Esophagus squamous epithelium (tissue), 5 donors: ENCODE measurements at regions not wholly inside any gene's neighbourhood (a gene's known extent, or its start where the extent isn't known, plus 50 kb on each side); places are given as distances from the start of the nearest gene placed in this dataset.

Source experiments
- DNase-seq: peaks from one replicate; lab custom pipeline; 2025; lab: John Stamatoyannopoulos, UW
- H3K27ac ChIP-seq, 4 donors: fragments of 200-600 bp; sonication (generic); one replicate each; pipeline ENCODE4 v1.5.1; 2016 to 2019; ENCODE audit warnings: mild to moderate bottlenecking in 1 of 4
- H3K27me3 ChIP-seq, 4 donors: fragments of 200-600 bp; sonication (generic); 1 replicate in 3 of 4; 2 replicates in 1 of 4; pipeline versions ENCODE4 v1.5.1 to v1.6.0; 2017 to 2021; ENCODE audit warnings: antibody characterized with exemption in 1 of 4
- H3K36me3 ChIP-seq, 3 donors: fragments of 200-600 bp; sonication (generic); one replicate each; pipeline ENCODE4 v1.5.1; 2016 to 2019
- H3K4me1 ChIP-seq, 3 donors: fragments of 200-600 bp; sonication (generic); one replicate each; pipeline ENCODE4 v1.5.1; 2017 to 2019
- H3K4me3 ChIP-seq, 4 donors: fragments of 200-600 bp; sonication (generic); 1 replicate in 3 of 4; 2 replicates in 1 of 4; pipeline ENCODE4 v1.5.1; 2016 to 2019; ENCODE audit warnings: mild to moderate bottlenecking in 2 of 4, moderate library complexity in 1 of 4
- H3K9me3 ChIP-seq, 3 donors: fragments of 200-600 bp; sonication (generic); one replicate each; pipeline ENCODE4 v1.5.1; 2016 to 2019
- POLR2A ChIP-seq, 4 donors: fragments of 450-650 bp; IDR thresholded peaks; one replicate each; pipeline ENCODE4 v1.6.1; 2017; ENCODE audit warnings: antibody characterized with exemption in 4 of 4, mild to moderate bottlenecking in 4 of 4, moderate library complexity in 3 of 4
- WGBS, 2 donors: methylation state at CpG; one replicate each; pipeline ENCODE4 v1.1.5; 2018; 5-methylcytosine and 5-hydroxymethylcytosine counted together
- intact Hi-C: fragments of 100-400 bp; cut with DNase I; formaldehyde crosslinking; loops from one replicate; pipeline ENCODE4 v1.15.0; 2022
- TF ChIP-seq, protein P1 (sequence below), 6 experiments: fragments of 450-650 bp in 4 of 6; fragments of 200-600 bp in 2 of 6; sonication (generic) in 2 of 6; IDR thresholded peaks; one replicate each; pipeline ENCODE4 v1.5.1; 2016 to 2019; ENCODE audit warnings: antibody characterized with exemption in 6 of 6, mild to moderate bottlenecking in 4 of 6, moderate library complexity in 4 of 6
- donor health status: DM: yes; HTN: yes; CAD: no.

DNA sequence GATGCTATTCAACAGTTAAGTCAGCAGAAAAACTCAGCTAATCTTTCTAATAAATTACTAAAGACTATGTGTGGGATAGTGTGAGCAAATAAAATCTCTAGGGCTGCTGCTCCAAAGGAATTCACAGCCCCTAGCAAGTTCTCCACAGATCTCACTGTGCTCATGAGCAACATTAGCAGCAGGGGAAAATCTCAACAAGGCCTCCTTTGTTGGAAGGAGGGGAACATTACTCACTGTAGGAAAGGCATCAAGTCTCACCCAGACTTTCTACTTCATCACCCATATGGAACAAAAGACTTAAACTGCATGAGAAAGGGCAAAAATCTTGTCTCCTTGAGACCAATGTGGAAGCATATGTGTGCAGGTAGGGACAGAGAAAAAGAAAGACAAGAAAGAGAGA, 726.4 kb upstream of the SLC35B3 start:
- H3K27me3 ChIP-seq = no peaks in the 10 kb centered on the region
- intact Hi-C loops = no loop called here
- no peak overlapping the region for H3K27ac ChIP-seq
- H3K4me3 ChIP-seq = no peak overlapping the region
- H3K4me1 ChIP-seq = no peaks in the 10 kb centered on the region
- DNase-seq = no peak
- H3K9me3 ChIP-seq = peaks cover 0 to 9% (median 0%) of the 10 kb centered on the region in 3 donors
- TF ChIP-seq, protein P1, sequence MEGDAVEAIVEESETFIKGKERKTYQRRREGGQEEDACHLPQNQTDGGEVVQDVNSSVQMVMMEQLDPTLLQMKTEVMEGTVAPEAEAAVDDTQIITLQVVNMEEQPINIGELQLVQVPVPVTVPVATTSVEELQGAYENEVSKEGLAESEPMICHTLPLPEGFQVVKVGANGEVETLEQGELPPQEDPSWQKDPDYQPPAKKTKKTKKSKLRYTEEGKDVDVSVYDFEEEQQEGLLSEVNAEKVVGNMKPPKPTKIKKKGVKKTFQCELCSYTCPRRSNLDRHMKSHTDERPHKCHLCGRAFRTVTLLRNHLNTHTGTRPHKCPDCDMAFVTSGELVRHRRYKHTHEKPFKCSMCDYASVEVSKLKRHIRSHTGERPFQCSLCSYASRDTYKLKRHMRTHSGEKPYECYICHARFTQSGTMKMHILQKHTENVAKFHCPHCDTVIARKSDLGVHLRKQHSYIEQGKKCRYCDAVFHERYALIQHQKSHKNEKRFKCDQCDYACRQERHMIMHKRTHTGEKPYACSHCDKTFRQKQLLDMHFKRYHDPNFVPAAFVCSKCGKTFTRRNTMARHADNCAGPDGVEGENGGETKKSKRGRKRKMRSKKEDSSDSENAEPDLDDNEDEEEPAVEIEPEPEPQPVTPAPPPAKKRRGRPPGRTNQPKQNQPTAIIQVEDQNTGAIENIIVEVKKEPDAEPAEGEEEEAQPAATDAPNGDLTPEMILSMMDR (IDR thresholded peaks at IDR 0.05) = no peak
- no peak for TF ChIP-seq POLR2A (IDR thresholded peaks at IDR 0.05)
- H3K36me3 ChIP-seq = no peaks in the 10 kb centered on the region

DNA sequence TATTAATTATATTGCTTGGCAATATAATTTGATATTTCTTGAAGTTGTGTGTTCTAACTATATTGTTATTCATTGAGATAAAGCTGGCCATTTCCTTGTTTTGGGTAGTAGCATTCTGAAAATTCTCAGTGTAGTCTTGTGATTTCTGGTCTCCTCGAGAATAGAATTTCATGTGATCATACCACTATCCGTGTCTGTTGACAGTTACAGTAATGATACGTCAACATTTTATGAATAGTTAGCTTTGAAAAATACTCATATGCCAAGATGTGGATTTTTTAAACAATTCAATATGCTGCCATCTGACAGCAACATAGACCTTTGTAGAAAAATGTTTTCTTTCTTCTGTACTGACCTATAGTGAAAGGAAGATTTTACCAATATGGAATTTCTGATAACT, 723.7 kb upstream of the SLC35B3 start:
- DNase-seq = no peak
- Histone ChIP-seq H3K27me3 (no peaks in the 10 kb centered on the region), H3K27ac (no peak overlapping the region), H3K4me3 (no peak overlapping the region), H3K36me3 (no peaks in the 10 kb centered on the region), H3K9me3 (peaks cover 0 to 9% (median 0%) of the 10 kb centered on the region in 3 donors), H3K4me1 (no peaks in the 10 kb centered on the region)
- WGBS, 2 donors = 78 to 92% methylated on average over 3 of the region's 3 CpGs
- TF ChIP-seq, protein P1 (IDR thresholded peaks at IDR 0.05) = no peak
- TF ChIP-seq POLR2A (IDR thresholded peaks at IDR 0.05) = no peak
- intact Hi-C loops = no loop called here

DNA sequence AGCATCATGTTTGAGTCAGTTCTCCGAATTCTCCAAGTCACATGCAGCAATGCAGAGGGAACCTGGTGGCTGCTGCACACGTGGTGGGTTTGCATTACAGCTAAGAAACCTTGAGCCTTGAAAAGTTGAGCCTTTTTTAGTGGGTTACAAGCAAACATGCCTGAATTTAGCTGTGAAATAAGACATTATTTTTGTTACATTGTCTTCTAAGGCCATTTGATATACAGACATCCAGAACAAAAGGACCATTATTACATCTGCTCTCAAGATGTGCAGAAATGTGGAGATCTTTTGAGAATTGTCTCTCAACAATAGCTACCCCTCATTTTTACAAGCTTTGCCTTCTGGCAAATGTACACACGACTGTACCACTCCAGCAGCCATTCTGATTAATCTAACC, 720.5 kb upstream of the SLC35B3 start:
- no peak for DNase-seq

DNA sequence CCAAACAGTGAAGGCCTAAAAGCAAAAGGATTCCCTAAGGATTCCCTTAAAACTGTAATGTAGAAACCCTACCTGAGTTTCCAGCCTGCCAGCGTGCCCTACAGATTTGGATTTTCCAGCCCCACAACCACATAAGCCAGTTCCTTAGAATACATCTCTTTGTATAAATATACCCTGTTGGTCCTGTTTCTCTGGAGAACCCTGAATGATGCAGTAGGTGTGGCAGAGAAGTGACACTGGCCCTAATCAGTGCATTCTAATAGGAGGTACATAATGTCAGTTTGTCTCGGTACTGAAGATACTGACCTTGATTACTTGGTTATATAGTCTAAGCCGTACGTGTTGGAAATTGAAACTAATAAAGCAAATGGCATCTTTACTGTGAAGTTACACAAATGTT, 707.8 kb upstream of the SLC35B3 start:
- Histone ChIP-seq H3K4me3 (no peak overlapping the region), H3K27ac (no peak overlapping the region), H3K36me3 (no peaks in the 10 kb centered on the region), H3K4me1 (peaks cover 0 to 33% (median 4%) of the 10 kb centered on the region in 3 donors), H3K27me3 (no peaks in the 10 kb centered on the region), H3K9me3 (peaks cover 0 to 4% (median 0%) of the 10 kb centered on the region in 3 donors)
- no peak for TF ChIP-seq POLR2A (IDR thresholded peaks at IDR 0.05)
- TF ChIP-seq, protein P1 (IDR thresholded peaks at IDR 0.05) = no peak
- DNase-seq = no peak
- intact Hi-C loops = no loop called here
- 80 to 85% methylated on average over 4 of the region's 4 CpGs for WGBS, 2 donors

More for the DNA sequence above, 720.5 kb upstream of the SLC35B3 start:
- no peaks in the 10 kb centered on the region for H3K27me3 ChIP-seq
- TF ChIP-seq, protein P1 (IDR thresholded peaks at IDR 0.05) = no peak
- TF ChIP-seq POLR2A (IDR thresholded peaks at IDR 0.05) = no peak
- H3K36me3 ChIP-seq = no peaks in the 10 kb centered on the region
- no peaks in the 10 kb centered on the region for H3K4me1 ChIP-seq
- H3K27ac ChIP-seq = no peak overlapping the region
- no peak overlapping the region for H3K4me3 ChIP-seq
- intact Hi-C loops = no loop called here
- 58 to 64% methylated on average over 3 of the region's 3 CpGs for WGBS, 2 donors
- H3K9me3 ChIP-seq = no peaks in the 10 kb centered on the region

DNA sequence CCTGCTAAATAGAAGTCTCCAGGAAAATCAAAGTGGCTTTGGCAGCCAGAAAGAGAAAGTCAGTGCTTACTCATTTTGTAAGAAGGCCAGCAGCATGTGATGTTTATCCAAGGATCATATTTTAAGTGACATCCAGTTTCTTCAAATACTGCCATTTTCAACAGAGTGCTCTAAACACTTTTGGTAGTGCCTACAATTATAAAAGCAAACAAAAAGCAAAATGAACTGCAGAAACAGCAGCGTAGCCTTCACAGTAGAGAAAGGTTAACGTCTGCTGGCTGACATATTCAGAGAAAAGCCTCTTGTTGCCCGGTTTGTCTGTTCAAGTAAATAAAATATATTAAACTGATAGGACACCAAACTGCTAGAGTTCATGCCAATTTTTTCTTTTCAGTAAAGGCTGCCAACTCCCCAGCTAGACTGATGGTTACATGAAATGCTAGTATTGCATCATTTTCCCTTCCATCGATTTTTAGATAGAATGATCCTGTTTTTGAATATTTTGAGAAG, 705.7 kb upstream of the SLC35B3 start:
- Histone ChIP-seq H3K9me3 (peaks cover 0 to 4% (median 0%) of the 10 kb centered on the region in 3 donors), H3K27ac (peak overlapping the region in 2 of 4 donors; percentile 19 to 51), H3K36me3 (no peaks in the 10 kb centered on the region), H3K27me3 (no peaks in the 10 kb centered on the region), H3K4me3 (peak overlapping the region in 1 of 4 donors; percentile 5), H3K4me1 (peaks cover 0 to 33% (median 4%) of the 10 kb centered on the region in 3 donors)
- DNase-seq = no peak
- TF ChIP-seq POLR2A (IDR thresholded peaks at IDR 0.05) = no peak
- TF ChIP-seq, protein P1 (IDR thresholded peaks at IDR 0.05) = no peak
- WGBS, 2 donors = 21 to 23% methylated on average over 4 of the region's 4 CpGs
- intact Hi-C loops = no loop called here
